ENCODE measurements at regions not wholly inside any gene's neighbourhood (a gene's known extent, or its start where the extent isn't known, plus 50 kb on each side); places are given as distances from the start of the nearest gene placed in this dataset.

- POLR2A ChIA-PET (ENCODE audit: partially characterized antibody): no interaction called here
- TF ChIP-seq RNF2 (IDR thresholded peaks at IDR 0.05; ENCODE audit: borderline replicate concordance, low read depth, low read length, missing control alignments, poor library complexity, severe bottlenecking): no peak
- no peak for TF ChIP-seq BRCA1 (IDR thresholded peaks at IDR 0.05; ENCODE audit: low read depth, low read length)
- no peak for TF ChIP-seq SP4 (IDR thresholded peaks at IDR 0.05; ENCODE audit: low read length)
- CTCF ChIA-PET (ENCODE audit: partially characterized antibody): no interaction called here
Measured at GRCh38 chr13:85976242-85976641, 177.0 kb upstream of the SLITRK6 start.

More at GRCh38 chr13:85976242-85976641, 177.0 kb upstream of the SLITRK6 start:
- Histone ChIP-seq H3K23ac (ENCODE audit: insufficient read length) (no peak overlapping the region), H3K27ac (ENCODE audit: low read depth, low read length) (no peak overlapping the region), H2BK15ac (ENCODE audit: low read length) (no peak overlapping the region), H3K27me3 (replicated peaks in 1 of 4; ENCODE audit: control insufficient read depth in 3 of 4, extremely low read depth in 1 of 4, insufficient read depth in 3 of 4, low read length in 3 of 4) (no peaks in the 10 kb centered on the region), H3K4ac (replicated peaks; ENCODE audit: insufficient read length, low read depth, low read length) (no peak overlapping the region), H4K91ac (replicated peaks; ENCODE audit: insufficient read length, low read length) (no peak overlapping the region), H3K36me3 (ENCODE audit: control insufficient read depth in 2 of 4, insufficient read depth in 4 of 4, low read length in 3 of 4) (no peaks in the 10 kb centered on the region), H3K56ac (replicated peaks; ENCODE audit: insufficient read length, low read depth, low read length) (no peak overlapping the region), H3K4me2 (ENCODE audit: insufficient read depth in 1 of 2, low read depth in 2 of 2, low read length in 2 of 2) (no peak overlapping the region), H3K79me2 (ENCODE audit: control insufficient read depth in 1 of 2, insufficient read depth in 2 of 2, low read length in 2 of 2) (no peaks in the 10 kb centered on the region), H2BK5ac (ENCODE audit: low read depth, low read length) (no peak overlapping the region), H3K9ac (replicated peaks in 1 of 4; ENCODE audit: extremely low read depth in 1 of 4, low read depth in 3 of 4, low read length in 3 of 4) (no peak overlapping the region), H4K5ac (ENCODE audit: insufficient read length, low read depth, low read length) (no peak overlapping the region), H4K20me1 (replicated peaks in 1 of 2; ENCODE audit: control insufficient read depth in 1 of 2, insufficient read depth in 2 of 2, low read length in 2 of 2) (no peaks in the 10 kb centered on the region), H3K9me3 (ENCODE audit: insufficient read depth in 2 of 2, low read depth in 1 of 2, low read length in 1 of 2) (no peaks in the 10 kb centered on the region), H2AFZ (ENCODE audit: low read length) (no peak overlapping the region), H3K14ac (ENCODE audit: insufficient read length) (no peak overlapping the region), H4K8ac (ENCODE audit: extremely low read depth, insufficient read depth, low read length) (no peak overlapping the region), H3K23me2 (ENCODE audit: low read depth, low read length) (no peaks in the 10 kb centered on the region), H2BK20ac (ENCODE audit: low read length) (no peak overlapping the region), H3K4me1 (replicated peaks in 1 of 4; ENCODE audit: control insufficient read depth in 3 of 4, insufficient read depth in 4 of 4, low read length in 3 of 4) (no peaks in the 10 kb centered on the region), H2BK120ac (replicated peaks; ENCODE audit: low read depth, low read length) (no peak overlapping the region), H3K18ac (ENCODE audit: extremely low read depth, low read length) (no peak overlapping the region), H2AK5ac (ENCODE audit: low read depth, low read length) (no peak overlapping the region), H2BK12ac (ENCODE audit: low read depth, low read length) (no peak overlapping the region), H3K4me3 (ENCODE audit: extremely low read depth in 1 of 4, insufficient read depth in 2 of 4, low read depth in 3 of 4, low read length in 4 of 4) (no peak overlapping the region), H3K79me1 (ENCODE audit: low read depth, low read length) (no peaks in the 10 kb centered on the region)
- FAIRE-seq (no peak), DNase-seq (ENCODE audit: low read depth in 1 of 2, low spot score in 2 of 2) (no peak)
- WGBS, 2 experiments (ENCODE audit: extremely low coverage in 1 of 2, insufficient coverage in 1 of 2, insufficient read length in 1 of 2, insufficient replicate concordance in 2 of 2, low coverage in 1 of 2, low lambda C conversion rate in 2 of 2, missing lambda C conversion rate in 1 of 2): 87% methylated on average over 4 of the region's 4 CpGs; no CpG with 5 or more reads in 1 of the 2 experiments
